ENCODE measurements at regions not wholly inside any gene's neighbourhood (a gene's known extent, or its start where the extent isn't known, plus 50 kb on each side); places are given as distances from the start of the nearest gene placed in this dataset.

- TF ChIP-seq MAZ (IDR thresholded peaks at IDR 0.05; ENCODE audit: borderline replicate concordance, low read depth, low read length) = no peak
- 0 out of 2 replicates have a peak, but pooled peaks have one; percentile 17 for TF ChIP-seq MAZ (CRISPR knock-in tag; IDR thresholded peaks at IDR 0.05; ENCODE audit: low read depth)
- TF ChIP-seq MATR3 (CRISPR knock-in tag; IDR thresholded peaks at IDR 0.05) = no peak
- TF ChIP-seq KDM5B (CRISPR knock-in tag; IDR thresholded peaks at IDR 0.05; ENCODE audit: borderline replicate concordance) = no peak
- no peak for TF ChIP-seq TAF15 (IDR thresholded peaks at IDR 0.05; ENCODE audit: low read depth, low read length, poor library complexity, severe bottlenecking)
- no peak for TF ChIP-seq ZFP36 (IDR thresholded peaks at IDR 0.05; ENCODE audit: borderline replicate concordance, low read depth, low read length, partially characterized antibody)
- no peak for TF ChIP-seq FOXM1 (CRISPR knock-in tag; IDR thresholded peaks at IDR 0.05)
- TF ChIP-seq, protein P1, sequence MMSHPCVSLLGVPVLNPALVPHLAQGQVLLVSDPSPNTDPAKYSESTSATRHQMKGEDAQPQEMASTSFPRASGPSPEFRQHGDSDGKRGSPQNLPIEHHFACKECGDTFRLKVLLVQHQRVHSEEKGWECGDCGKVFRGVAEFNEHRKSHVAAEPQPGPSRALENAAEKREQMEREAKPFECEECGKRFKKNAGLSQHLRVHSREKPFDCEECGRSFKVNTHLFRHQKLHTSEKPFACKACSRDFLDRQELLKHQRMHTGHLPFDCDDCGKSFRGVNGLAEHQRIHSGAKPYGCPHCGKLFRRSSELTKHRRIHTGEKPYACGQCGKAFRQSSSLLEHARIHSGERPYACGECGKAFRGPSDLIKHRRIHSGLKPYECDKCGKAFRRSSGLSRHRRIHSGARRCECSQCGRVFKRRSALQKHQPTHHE (CRISPR knock-in tag; IDR thresholded peaks at IDR 0.05; ENCODE audit: borderline replicate concordance) = no peak
- TF ChIP-seq ZKSCAN1 (IDR thresholded peaks at IDR 0.05; ENCODE audit: low read length) = peak; percentile 61; the same call in 1 of the 2 replicates
- no peak for TF ChIP-seq SP140L (CRISPR knock-in tag; IDR thresholded peaks at IDR 0.05; ENCODE audit: borderline replicate concordance)
- no peak for TF ChIP-seq DNMT1 (CRISPR knock-in tag; IDR thresholded peaks at IDR 0.05)
- no peak for TF ChIP-seq SYNCRIP (IDR thresholded peaks at IDR 0.05; ENCODE audit: insufficient read depth, low read depth, low read length)
- TF ChIP-seq RBM39 (IDR thresholded peaks at IDR 0.05; ENCODE audit: low read depth, low read length, poor library complexity, severe bottlenecking) = no peak
- TF ChIP-seq, protein P2, sequence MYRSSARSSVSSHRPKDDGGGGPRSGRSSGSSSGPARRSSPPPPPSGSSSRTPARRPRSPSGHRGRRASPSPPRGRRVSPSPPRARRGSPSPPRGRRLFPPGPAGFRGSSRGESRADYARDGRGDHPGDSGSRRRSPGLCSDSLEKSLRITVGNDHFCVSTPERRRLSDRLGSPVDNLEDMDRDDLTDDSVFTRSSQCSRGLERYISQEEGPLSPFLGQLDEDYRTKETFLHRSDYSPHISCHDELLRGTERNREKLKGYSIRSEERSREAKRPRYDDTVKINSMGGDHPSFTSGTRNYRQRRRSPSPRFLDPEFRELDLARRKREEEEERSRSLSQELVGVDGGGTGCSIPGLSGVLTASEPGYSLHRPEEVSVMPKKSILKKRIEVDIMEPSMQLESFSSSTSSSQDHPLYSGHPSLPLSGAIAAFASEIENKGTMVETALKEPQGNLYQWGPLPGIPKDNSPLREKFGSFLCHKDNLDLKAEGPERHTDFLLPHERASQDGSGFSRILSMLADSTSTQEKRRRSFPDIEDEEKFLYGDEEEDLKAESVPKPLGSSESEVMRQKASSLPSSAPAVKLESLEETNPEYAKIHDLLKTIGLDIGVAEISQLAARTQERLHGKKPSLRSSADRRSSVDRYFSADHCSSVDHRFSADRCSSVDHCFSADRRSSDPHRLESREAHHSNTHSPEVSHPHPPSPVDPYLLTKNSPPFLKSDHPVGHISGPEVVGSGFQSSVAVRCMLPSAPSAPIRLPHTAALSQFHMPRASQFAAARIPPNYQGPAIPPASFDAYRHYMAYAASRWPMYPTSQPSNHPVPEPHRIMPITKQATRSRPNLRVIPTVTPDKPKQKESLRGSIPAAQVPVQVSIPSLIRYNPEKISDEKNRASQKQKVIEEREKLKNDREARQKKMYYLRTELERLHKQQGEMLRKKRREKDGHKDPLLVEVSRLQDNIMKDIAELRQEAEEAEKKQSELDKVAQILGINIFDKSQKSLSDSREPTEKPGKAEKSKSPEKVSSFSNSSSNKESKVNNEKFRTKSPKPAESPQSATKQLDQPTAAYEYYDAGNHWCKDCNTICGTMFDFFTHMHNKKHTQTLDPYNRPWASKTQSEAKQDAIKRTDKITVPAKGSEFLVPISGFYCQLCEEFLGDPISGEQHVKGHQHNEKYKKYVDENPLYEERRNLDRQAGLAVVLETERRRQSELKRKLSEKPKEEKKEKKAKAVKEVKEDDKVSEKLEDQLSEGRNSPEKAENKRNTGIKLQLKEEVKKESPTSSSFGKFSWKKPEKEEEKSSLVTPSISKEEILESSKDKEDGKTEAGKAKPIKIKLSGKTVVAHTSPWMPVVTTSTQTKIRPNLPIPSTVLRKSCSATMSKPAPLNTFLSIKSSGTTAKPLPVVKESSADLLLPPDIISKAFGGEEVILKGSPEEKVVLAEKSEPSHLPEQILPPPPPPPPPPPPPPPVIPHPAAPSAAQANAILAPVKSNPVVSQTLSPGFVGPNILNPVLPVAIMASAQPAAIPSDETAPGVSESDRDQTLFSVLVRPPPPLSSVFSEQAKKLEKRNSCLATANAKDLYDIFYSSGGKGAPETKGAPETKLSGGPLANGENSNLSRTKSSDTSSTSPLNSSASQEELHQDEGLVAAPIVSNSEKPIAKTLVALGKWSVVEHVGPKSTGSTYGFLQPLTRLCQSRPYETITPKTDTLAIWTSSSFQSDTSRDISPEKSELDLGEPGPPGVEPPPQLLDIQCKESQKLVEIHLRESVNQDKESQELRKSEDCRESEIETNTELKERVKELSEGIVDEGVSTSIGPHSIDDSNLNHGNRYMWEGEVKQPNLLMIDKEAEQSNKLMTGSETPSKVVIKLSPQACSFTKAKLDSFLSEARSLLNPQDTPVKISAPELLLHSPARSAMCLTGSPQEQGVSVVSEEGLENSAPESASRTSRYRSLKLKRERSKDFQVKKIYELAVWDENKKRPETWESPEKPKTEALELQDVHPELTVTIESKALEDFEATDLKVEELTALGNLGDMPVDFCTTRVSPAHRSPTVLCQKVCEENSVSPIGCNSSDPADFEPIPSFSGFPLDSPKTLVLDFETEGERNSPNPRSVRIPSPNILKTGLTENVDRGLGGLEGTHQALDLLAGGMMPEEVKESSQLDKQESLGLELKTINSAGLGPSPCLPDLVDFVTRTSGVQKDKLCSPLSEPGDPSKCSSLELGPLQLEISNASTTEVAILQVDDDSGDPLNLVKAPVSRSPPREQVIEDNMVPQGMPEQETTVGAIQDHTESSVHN (CRISPR knock-in tag; IDR thresholded peaks at IDR 0.05) = 0 out of 2 replicates have a peak, but pooled peaks have one; percentile 61
- TF ChIP-seq, protein P3, sequence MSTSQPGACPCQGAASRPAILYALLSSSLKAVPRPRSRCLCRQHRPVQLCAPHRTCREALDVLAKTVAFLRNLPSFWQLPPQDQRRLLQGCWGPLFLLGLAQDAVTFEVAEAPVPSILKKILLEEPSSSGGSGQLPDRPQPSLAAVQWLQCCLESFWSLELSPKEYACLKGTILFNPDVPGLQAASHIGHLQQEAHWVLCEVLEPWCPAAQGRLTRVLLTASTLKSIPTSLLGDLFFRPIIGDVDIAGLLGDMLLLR (CRISPR knock-in tag; IDR thresholded peaks at IDR 0.05) = no peak
- peak; percentile 49; the same call in 1 of the 2 replicates for TF ChIP-seq MAFF (IDR thresholded peaks at IDR 0.05; ENCODE audit: low read depth, low read length)
- no peak for TF ChIP-seq TCF12 (IDR thresholded peaks at IDR 0.05)
- 0 out of 2 replicates have a peak, but pooled peaks have one; percentile 41 for TF ChIP-seq TCF12 (CRISPR knock-in tag; IDR thresholded peaks at IDR 0.05)
- peak; percentile 92 for TF ChIP-seq HOXA3 (CRISPR knock-in tag; IDR thresholded peaks at IDR 0.05)
Measured at GRCh38 chr1:56189946-56190805, 389.2 kb downstream of the PLPP3 start (continued).
